Natural killer cell (primary cell): ENCODE measurements at regions not wholly inside any gene's neighbourhood (a gene's known extent, or its start where the extent isn't known, plus 50 kb on each side); places are given as distances from the start of the nearest gene placed in this dataset.

Experiments used
- ATAC-seq, 3 donors: fragments of 150-1000 bp in 2 of 3; fragments of 200-7000 bp in 1 of 3; cut with Tn5 transposase; 1 replicate in 1 of 3; 2 replicates in 2 of 3; pipeline ENCODE4 v1.10.0; 2021; ENCODE audit warnings: mild to moderate bottlenecking in 2 of 3, moderate library complexity in 2 of 3
- DNase-seq, 2 donors: peaks; one replicate each; pipeline versions ENCODE4 v3.0.0 to v3.0.0-alpha.2; 2013 to 2021; ENCODE audit warnings: mixed read lengths in 1 of 2
- H3K27ac ChIP-seq: one replicate; pipeline ENCODE4 v1.5.1; 2013; ENCODE audit warnings: mild to moderate bottlenecking, low read length
- H3K27me3 ChIP-seq: one replicate; pipeline ENCODE4 v1.6.1; 2013; ENCODE audit warnings: low read length; ENCODE audit not compliant: control insufficient read depth, insufficient read depth
- H3K36me3 ChIP-seq: one replicate; pipeline ENCODE4 v1.6.1; 2013; ENCODE audit warnings: low read length; ENCODE audit not compliant: control insufficient read depth, insufficient read depth
- H3K4me1 ChIP-seq: one replicate; pipeline ENCODE4 v1.6.1; 2013; ENCODE audit warnings: low read length; ENCODE audit not compliant: control insufficient read depth, insufficient read depth
- H3K4me3 ChIP-seq: one replicate; pipeline ENCODE4 v1.5.1; 2013; ENCODE audit warnings: low read length
- H3K9me3 ChIP-seq: one replicate; pipeline ENCODE4 v1.6.1; 2013; ENCODE audit warnings: low read length; ENCODE audit not compliant: control insufficient read depth, insufficient read depth
- H3K27ac Mint-ChIP-seq, 2 donors: one replicate each; pipeline ENCODE4 v1.8.0; 2022; ENCODE audit warnings: mild to moderate bottlenecking in 2 of 2, mixed read lengths in 2 of 2, moderate library complexity in 1 of 2
- H3K27me3 Mint-ChIP-seq, 2 donors: one replicate each; pipeline ENCODE4 v1.8.0; 2022; ENCODE audit warnings: low read depth in 2 of 2, mixed read lengths in 2 of 2
- H3K36me3 Mint-ChIP-seq: one replicate; pipeline ENCODE4 v1.8.0; 2022; ENCODE audit warnings: mixed read lengths
- H3K4me1 Mint-ChIP-seq, 2 donors: one replicate each; pipeline ENCODE4 v1.8.0; 2022; ENCODE audit warnings: mixed read lengths in 2 of 2
- H3K4me3 Mint-ChIP-seq: one replicate; pipeline ENCODE4 v1.8.0; 2022; ENCODE audit warnings: mild to moderate bottlenecking, moderate library complexity, mixed read lengths
- H3K9me3 Mint-ChIP-seq, 2 donors: one replicate each; pipeline ENCODE4 v1.8.0; 2022; ENCODE audit warnings: mixed read lengths in 2 of 2
- CTCF ChIP-seq: fragments of 200-600 bp; IDR thresholded peaks from one replicate; pipeline ENCODE4 v1.8.0; 2022; ENCODE audit warnings: antibody characterized with exemption
- WGBS: methylation state at CpG from one replicate; pipeline ENCODE4 v1.1.7; 2013; ENCODE audit warnings: missing lambda C conversion rate; ENCODE audit not compliant: insufficient coverage; 5-methylcytosine and 5-hydroxymethylcytosine counted together
- intact Hi-C: fragments of 100-400 bp; cut with micrococcal nuclease; formaldehyde crosslinking; loops from one replicate; pipeline ENCODE4 v1.14.2; 2022

- no peak for ATAC-seq
- peaks cover 0 to 13% of the 10 kb centered on the region in 2 donors for H3K4me1 Mint-ChIP-seq
- Histone ChIP-seq H3K9me3 (no peaks in the 10 kb centered on the region), H3K4me3 (no peak overlapping the region), H3K27me3 (no peaks in the 10 kb centered on the region), H3K27ac (no peak overlapping the region), H3K4me1 (peaks cover 9% of the 10 kb centered on the region), H3K36me3 (no peaks in the 10 kb centered on the region)
- H3K9me3 Mint-ChIP-seq: no peaks in the 10 kb centered on the region
- H3K4me3 Mint-ChIP-seq: no peak overlapping the region
- intact Hi-C loops: no loop called here
- DNase-seq: no peak
- no peaks in the 10 kb centered on the region for H3K36me3 Mint-ChIP-seq
- peaks cover 30 to 41% of the 10 kb centered on the region in 2 donors for H3K27me3 Mint-ChIP-seq
- no peak for TF ChIP-seq CTCF
- no peak overlapping the region for H3K27ac Mint-ChIP-seq
- 81% methylated on average over 5 of the region's 7 CpGs for WGBS
Observed at GRCh38 chr1:181189245-181189644, 100.7 kb downstream of the IER5 start.

GRCh38 chr1:181189691-181190363 lies 101.3 kb downstream of the IER5 start:
- TF ChIP-seq CTCF: peak; percentile 83
- H3K36me3 ChIP-seq: no peaks in the 10 kb centered on the region
- Mint-ChIP-seq H3K4me1 (peaks cover 0 to 13% of the 10 kb centered on the region in 2 donors), H3K27me3 (peaks cover 31 to 37% of the 10 kb centered on the region in 2 donors), H3K27ac (no peak overlapping the region), H3K36me3 (no peaks in the 10 kb centered on the region), H3K9me3 (no peaks in the 10 kb centered on the region), H3K4me3 (no peak overlapping the region)
- ATAC-seq (peak; percentile 78 to 93 (median 90)), DNase-seq (peak; percentile 74 to 82)
- intact Hi-C loops: loop anchor here (2.0 kb wide), 1 partner anchor 865 kb away; no protein-coding TSS in a partner anchor
- H3K4me3 ChIP-seq: no peak overlapping the region
- H3K4me1 ChIP-seq: peaks cover 9% of the 10 kb centered on the region
- WGBS: 14% methylated on average over 40 of the region's 40 CpGs
- no peaks in the 10 kb centered on the region for H3K9me3 ChIP-seq
- no peak overlapping the region for H3K27ac ChIP-seq
- H3K27me3 ChIP-seq: no peaks in the 10 kb centered on the region

GRCh38 chr1:181190364-181191035 lies 102.0 kb downstream of the IER5 start:
- Histone ChIP-seq H3K36me3 (no peaks in the 10 kb centered on the region), H3K27ac (no peak overlapping the region), H3K27me3 (no peaks in the 10 kb centered on the region), H3K4me3 (no peak overlapping the region), H3K4me1 (peaks cover 9% of the 10 kb centered on the region), H3K9me3 (no peaks in the 10 kb centered on the region)
- DNase-seq (no peak), ATAC-seq (no peak)
- intact Hi-C loops: loop anchor here (2.0 kb wide), 1 partner anchor 864 kb away; no protein-coding TSS in a partner anchor
- H3K36me3 Mint-ChIP-seq: no peaks in the 10 kb centered on the region
- TF ChIP-seq CTCF: no peak
- H3K4me3 Mint-ChIP-seq: no peak overlapping the region
- H3K4me1 Mint-ChIP-seq: peaks cover 0 to 13% of the 10 kb centered on the region in 2 donors
- H3K27ac Mint-ChIP-seq: no peak overlapping the region
- 62% methylated on average over 15 of the region's 18 CpGs for WGBS
- H3K9me3 Mint-ChIP-seq: no peaks in the 10 kb centered on the region
- peaks cover 30 to 31% of the 10 kb centered on the region in 2 donors for H3K27me3 Mint-ChIP-seq
